H1 (cell line): ENCODE measurements at regions not wholly inside any gene's neighbourhood (a gene's known extent, or its start where the extent isn't known, plus 50 kb on each side); places are given as distances from the start of the nearest gene placed in this dataset.

Experiments
- CTCF ChIA-PET: fragments of 300-600 bp; sonication (Branson Sonifier 250); formaldehyde crosslinking; loops from one replicate; lab custom pipeline; 2021; ENCODE audit not compliant: partially characterized antibody; lab: Charles Lee
- POLR2A ChIA-PET: fragments of 300-600 bp; sonication (Branson Sonifier 250); formaldehyde crosslinking; loops from one replicate; lab custom pipeline; 2021; ENCODE audit warnings: inconsistent platforms; ENCODE audit not compliant: partially characterized antibody; lab: Charles Lee
- DNase-seq, 2 experiments: peaks; one replicate each; pipeline versions ENCODE4 v3.0.0 to v3.0.0-alpha.2; 2010 to 2022; ENCODE audit warnings: low spot score in 2 of 2, low read depth in 1 of 2, mixed read lengths in 1 of 2
- FAIRE-seq: peaks from 2 replicates; lab custom pipeline; 2011; peaks lifted over from hg19 to GRCh38; lab: Jason Lieb, UNC
- H2AFZ ChIP-seq: 2 replicates; pipeline ENCODE4 v1.8.1; 2012; ENCODE audit warnings: low read length, inconsistent platforms
- H2AK5ac ChIP-seq: 2 replicates; pipeline ENCODE4 v1.6.1; 2013; ENCODE audit warnings: low read depth, low read length
- H2BK120ac ChIP-seq: replicated peaks from 2 replicates; pipeline ENCODE3; 2013; ENCODE audit warnings: low read depth, low read length, inconsistent platforms
- H2BK12ac ChIP-seq: 2 replicates; pipeline ENCODE4 v1.6.1; 2013; ENCODE audit warnings: low read depth, low read length
- H2BK15ac ChIP-seq: 2 replicates; pipeline ENCODE4 v1.6.1; 2013; ENCODE audit warnings: low read length
- H2BK20ac ChIP-seq: 2 replicates; pipeline ENCODE4 v1.6.1; 2013; ENCODE audit warnings: low read length
- H2BK5ac ChIP-seq: 2 replicates; pipeline ENCODE4 v1.6.1; 2013; ENCODE audit warnings: low read depth, low read length
- H3K14ac ChIP-seq: 2 replicates; pipeline ENCODE4 v1.6.1; 2013; ENCODE audit warnings: inconsistent platforms; ENCODE audit not compliant: insufficient read length
- H3K18ac ChIP-seq: 2 replicates; pipeline ENCODE4 v1.6.1; 2013; ENCODE audit warnings: low read length; ENCODE audit errors: extremely low read depth
- H3K23ac ChIP-seq: 2 replicates; pipeline ENCODE4 v1.6.1; 2013; ENCODE audit warnings: inconsistent platforms; ENCODE audit not compliant: insufficient read length
- H3K23me2 ChIP-seq: 2 replicates; pipeline ENCODE4 v1.6.1; 2013; ENCODE audit warnings: low read depth, low read length
- H3K27ac ChIP-seq: 2 replicates; pipeline ENCODE4 v1.6.1; 2011; ENCODE audit warnings: low read depth, low read length, inconsistent platforms
- H3K27me3 ChIP-seq, 4 experiments: replicated peaks in 1 of 4; 1 replicate in 1 of 4; 2 replicates in 3 of 4; pipeline versions ENCODE4 v1.6.1 to v1.8.1; 2011 to 2013; ENCODE audit warnings: low read length in 3 of 4, mild to moderate bottlenecking in 3 of 4, inconsistent platforms in 2 of 4, mixed read lengths in 2 of 4, moderate library complexity in 1 of 4; ENCODE audit not compliant: control insufficient read depth in 3 of 4, insufficient read depth in 3 of 4; ENCODE audit errors: extremely low read depth in 1 of 4
- H3K36me3 ChIP-seq, 4 experiments: 2 replicates each; pipeline versions ENCODE4 v1.6.1 to v1.8.1; 2011 to 2013; ENCODE audit warnings: mild to moderate bottlenecking in 4 of 4, low read length in 3 of 4, moderate library complexity in 2 of 4, control low read depth in 1 of 4, inconsistent platforms in 1 of 4; ENCODE audit not compliant: insufficient read depth in 4 of 4, control insufficient read depth in 2 of 4
- H3K4ac ChIP-seq: replicated peaks from 2 replicates; pipeline ENCODE3; 2013; ENCODE audit warnings: low read length, low read depth, mixed read lengths, inconsistent platforms; ENCODE audit not compliant: insufficient read length
- H3K4me1 ChIP-seq, 4 experiments: replicated peaks in 1 of 4; 1 replicate in 1 of 4; 2 replicates in 3 of 4; pipeline versions ENCODE4 v1.6.1 to v1.8.1; 2011 to 2013; ENCODE audit warnings: low read length in 3 of 4, inconsistent platforms in 2 of 4, mixed read lengths in 1 of 4; ENCODE audit not compliant: insufficient read depth in 4 of 4, control insufficient read depth in 3 of 4
- H3K4me2 ChIP-seq, 2 experiments: 2 replicates each; pipeline versions ENCODE4 v1.6.1 to v1.8.1; 2011 to 2013; ENCODE audit warnings: low read depth in 2 of 2, low read length in 2 of 2, control low read depth in 1 of 2, inconsistent platforms in 1 of 2, mild to moderate bottlenecking in 1 of 2; ENCODE audit not compliant: insufficient read depth in 1 of 2
- H3K4me3 ChIP-seq, 4 experiments: fragments of 200-600, 300-600 bp in 1 of 4; sonication (generic), shearing (Covaris generic), sonication (Bioruptor Twin) in 1 of 4; 2 replicates each; pipeline versions ENCODE4 v1.5.1 to v1.8.1; 2011 to 2016; ENCODE audit warnings: low read length in 4 of 4, low read depth in 3 of 4, control low read depth in 2 of 4, inconsistent platforms in 2 of 4, mild to moderate bottlenecking in 2 of 4, mixed read lengths in 1 of 4, moderate library complexity in 1 of 4; ENCODE audit not compliant: insufficient read depth in 2 of 4; ENCODE audit errors: extremely low read depth in 1 of 4
- H3K56ac ChIP-seq: replicated peaks from 2 replicates; pipeline ENCODE3; 2013; ENCODE audit warnings: low read depth, mild to moderate bottlenecking, mixed read lengths, low read length, inconsistent platforms; ENCODE audit not compliant: insufficient read length
- H3K79me1 ChIP-seq: 2 replicates; pipeline ENCODE4 v1.6.1; 2013; ENCODE audit warnings: low read depth, low read length, control low read depth
- H3K79me2 ChIP-seq, 2 experiments: 2 replicates each; pipeline versions ENCODE4 v1.6.1 to v1.8.1; 2012 to 2013; ENCODE audit warnings: low read length in 2 of 2, mild to moderate bottlenecking in 2 of 2, inconsistent platforms in 1 of 2; ENCODE audit not compliant: insufficient read depth in 2 of 2, control insufficient read depth in 1 of 2
- H3K9ac ChIP-seq, 4 experiments: replicated peaks in 1 of 4; 1 replicate in 1 of 4; 2 replicates in 3 of 4; pipeline versions ENCODE4 v1.6.1 to v1.8.1; 2011 to 2013; ENCODE audit warnings: low read depth in 3 of 4, low read length in 3 of 4, control low read depth in 2 of 4, mild to moderate bottlenecking in 2 of 4, moderate library complexity in 2 of 4, inconsistent platforms in 1 of 4; ENCODE audit errors: extremely low read depth in 1 of 4
- H3K9me3 ChIP-seq, 2 experiments: 2 replicates each; pipeline versions ENCODE4 v1.6.1 to v1.8.1; 2012 to 2013; ENCODE audit warnings: mild to moderate bottlenecking in 2 of 2, moderate library complexity in 2 of 2, control low read depth in 1 of 2, inconsistent platforms in 1 of 2, low read depth in 1 of 2, low read length in 1 of 2, mixed read lengths in 1 of 2; ENCODE audit not compliant: insufficient read depth in 2 of 2
- H4K20me1 ChIP-seq, 2 experiments: replicated peaks in 1 of 2; 2 replicates each; pipeline versions ENCODE3 to v1.8.1; 2011 to 2013; ENCODE audit warnings: inconsistent platforms in 2 of 2, low read length in 2 of 2, mild to moderate bottlenecking in 1 of 2; ENCODE audit not compliant: insufficient read depth in 2 of 2, control insufficient read depth in 1 of 2
- H4K5ac ChIP-seq: 2 replicates; pipeline ENCODE4 v1.6.1; 2013; ENCODE audit warnings: low read length, low read depth, mixed read lengths, inconsistent platforms; ENCODE audit not compliant: insufficient read length
- H4K8ac ChIP-seq: 2 replicates; pipeline ENCODE4 v1.8.0; 2013; ENCODE audit warnings: mild to moderate bottlenecking, moderate library complexity, low read length, inconsistent platforms; ENCODE audit not compliant: insufficient read depth; ENCODE audit errors: extremely low read depth
- H4K91ac ChIP-seq: replicated peaks from 2 replicates; pipeline ENCODE3; 2013; ENCODE audit warnings: low read length, mixed read lengths, inconsistent platforms; ENCODE audit not compliant: insufficient read length
- ATF3 ChIP-seq: IDR thresholded peaks from 2 replicates; pipeline ENCODE4 v1.6.1; 2011; ENCODE audit warnings: low read depth, mild to moderate bottlenecking, low read length; ENCODE audit not compliant: insufficient read depth
- CHD2 ChIP-seq: IDR thresholded peaks from 2 replicates; pipeline ENCODE4 v1.6.1; 2012; ENCODE audit warnings: low read length, improper control_type of control experiment
- EP300 ChIP-seq, 2 experiments: IDR thresholded peaks; 1 replicate in 1 of 2; 2 replicates in 1 of 2; pipeline ENCODE4 v1.6.1; 2011 to 2012; ENCODE audit warnings: low read depth in 2 of 2, low read length in 2 of 2, mild to moderate bottlenecking in 2 of 2, borderline replicate concordance in 1 of 2, inconsistent platforms in 1 of 2, moderate library complexity in 1 of 2
- GABPA ChIP-seq: IDR thresholded peaks from 2 replicates; pipeline ENCODE4 v1.6.1; 2011; ENCODE audit warnings: mild to moderate bottlenecking, low read length, moderate library complexity, borderline replicate concordance; ENCODE audit not compliant: insufficient read depth
- GTF2F1 ChIP-seq: IDR thresholded peaks from 2 replicates; pipeline ENCODE4 v1.6.1; 2012; ENCODE audit warnings: low read depth, low read length, improper control_type of control experiment, borderline replicate concordance
- MAX ChIP-seq: IDR thresholded peaks from 2 replicates; pipeline ENCODE4 v1.6.1; 2012; ENCODE audit warnings: inconsistent platforms
- POU5F1 ChIP-seq: IDR thresholded peaks from 2 replicates; pipeline ENCODE4 v1.6.1; 2011; ENCODE audit warnings: low read depth, mild to moderate bottlenecking, low read length, moderate library complexity
- RAD21 ChIP-seq, 2 experiments: IDR thresholded peaks in 1 of 2; conservative IDR thresholded peaks in 1 of 2; 2 replicates each; pipeline ENCODE4 v1.6.1; 2011; ENCODE audit warnings: low read depth in 2 of 2, low read length in 2 of 2, improper control_type of control experiment in 1 of 2, inconsistent platforms in 1 of 2, mild to moderate bottlenecking in 1 of 2, moderate library complexity in 1 of 2
- RNF2 ChIP-seq: fragments of 200-900, 300-1000 bp; sonication (generic); IDR thresholded peaks from 2 replicates; pipeline ENCODE4 v1.7.1; 2016; ENCODE audit warnings: borderline replicate concordance, low read depth, mild to moderate bottlenecking, antibody characterized with exemption, low read length; ENCODE audit not compliant: poor library complexity, severe bottlenecking; ENCODE audit errors: missing control alignments
- SIRT6 ChIP-seq: IDR thresholded peaks from one replicate; pipeline ENCODE4 v1.7.1; 2012; ENCODE audit warnings: low read length, inconsistent platforms
- SIX5 ChIP-seq: IDR thresholded peaks from 2 replicates; pipeline ENCODE4 v1.6.1; 2011; ENCODE audit warnings: mild to moderate bottlenecking, low read depth, low read length
- SP4 ChIP-seq: IDR thresholded peaks from 2 replicates; pipeline ENCODE4 v1.6.1; 2012; ENCODE audit warnings: low read length, inconsistent platforms
- TEAD4 ChIP-seq: IDR thresholded peaks from 2 replicates; pipeline ENCODE4 v1.6.1; 2012; ENCODE audit warnings: low read depth, low read length, inconsistent platforms, mixed read lengths
- WGBS, 2 experiments: shearing (Covaris generic) in 1 of 2; methylation state at CpG; one replicate each; pipeline versions ENCODE4 v1.1.6 to v1.1.7; 2013 to 2015; ENCODE audit warnings: low lambda C conversion rate in 2 of 2, mixed read lengths in 2 of 2, inconsistent platforms in 1 of 2, low coverage in 1 of 2, missing lambda C conversion rate in 1 of 2; ENCODE audit not compliant: insufficient replicate concordance in 2 of 2, insufficient coverage in 1 of 2, insufficient read length in 1 of 2; ENCODE audit errors: extremely low coverage in 1 of 2, missing lambda C conversion rate in 1 of 2; 5-methylcytosine and 5-hydroxymethylcytosine counted together

GRCh38 chr9:73474002-73474600 lies 322.4 kb downstream of the ANXA1 start:
- no peak overlapping the region for H2BK15ac ChIP-seq
- no peak overlapping the region for H3K23ac ChIP-seq
- no peak overlapping the region for H3K9ac ChIP-seq
- ChIA-PET POLR2A (no interaction called here), CTCF (no interaction called here)
- no peaks in the 10 kb centered on the region for H3K27me3 ChIP-seq
- no peaks in the 10 kb centered on the region for H3K79me1 ChIP-seq
- no peak overlapping the region for H2BK120ac ChIP-seq
- H4K5ac ChIP-seq, result no peak overlapping the region
- no peaks in the 10 kb centered on the region for H3K79me2 ChIP-seq
- no peak overlapping the region for H3K56ac ChIP-seq
- H3K23me2 ChIP-seq, result no peaks in the 10 kb centered on the region
- H4K91ac ChIP-seq, result no peak overlapping the region
- no peaks in the 10 kb centered on the region for H3K36me3 ChIP-seq
- H2AK5ac ChIP-seq, result no peak overlapping the region
- no peak overlapping the region for H3K18ac ChIP-seq
- DNase-seq, result no peak
- no peak overlapping the region for H2BK20ac ChIP-seq
- 88% methylated on average over 13 of the region's 14 CpGs; no CpG with 5 or more reads in 1 of the 2 experiments for WGBS, 2 experiments
- FAIRE-seq, result no peak
- no peaks in the 10 kb centered on the region; a peak in 1 of 4 replicates for H3K9me3 ChIP-seq
- no peak overlapping the region for H2BK12ac ChIP-seq
- no peak overlapping the region for H2AFZ ChIP-seq
- H3K4ac ChIP-seq, result no peak overlapping the region
- no peaks in the 10 kb centered on the region for H4K20me1 ChIP-seq
- no peak overlapping the region for H4K8ac ChIP-seq
- H3K14ac ChIP-seq, result no peak overlapping the region
- no peak overlapping the region for H2BK5ac ChIP-seq
- H3K4me3 ChIP-seq, result no peak overlapping the region
- no peak overlapping the region for H3K27ac ChIP-seq
- no peaks in the 10 kb centered on the region for H3K4me1 ChIP-seq
- H3K4me2 ChIP-seq, result no peak overlapping the region
- no peak for TF ChIP-seq RNF2
- TF ChIP-seq TEAD4, result no peak
- TF ChIP-seq RAD21 (IDR thresholded peaks at IDR 0.05 in 1 of 2, conservative IDR thresholded peaks at IDR 0.05 in 1 of 2; ENCODE audit: low read depth in 2 of 2, low read length in 2 of 2), result no peak
- TF ChIP-seq SP4, result no peak
- no peak for TF ChIP-seq SIRT6
- TF ChIP-seq SIX5, result no peak
- no peak for TF ChIP-seq GABPA
- TF ChIP-seq ATF3, result no peak
- no peak for TF ChIP-seq GTF2F1
- no peak for TF ChIP-seq EP300 (IDR thresholded peaks at IDR 0.05; ENCODE audit: borderline replicate concordance in 1 of 2, low read depth in 2 of 2, low read length in 2 of 2)
- TF ChIP-seq POU5F1, result no peak
- TF ChIP-seq CHD2, result no peak
- TF ChIP-seq MAX, result no peak
